ENCODE measurements at regions not wholly inside any gene's neighbourhood (a gene's known extent, or its start where the extent isn't known, plus 50 kb on each side); places are given as distances from the start of the nearest gene placed in this dataset.
"Not testable (repeated sequence)": the region's sequence is repeated elsewhere in the genome, so short reads cannot be mapped to it uniquely, and the experiment has no call there.

GRCh38 chr16:88182967-88183881 lies 199.5 kb upstream of the ZNF469 start:
- TF ChIP-seq POLR2A, CTCF (IDR thresholded peaks at IDR 0.05): not testable (repeated sequence)

All from vagina (tissue), 2 donors.